DND-41 (cell line): ENCODE measurements at regions not wholly inside any gene's neighbourhood (a gene's known extent, or its start where the extent isn't known, plus 50 kb on each side); places are given as distances from the start of the nearest gene placed in this dataset.

Experiments
- ATAC-seq: fragments of 200-7000 bp; cut with Tn5 transposase; 3 replicates; pipeline ENCODE4 v1.9.1; 2021; ENCODE audit warnings: low read depth; ENCODE audit not compliant: insufficient read depth
- DNase-seq: peaks from one replicate; pipeline ENCODE4 v3.0.0-alpha.2; 2020
- H2AFZ ChIP-seq: 2 replicates; pipeline ENCODE4 v1.6.0; 2012; ENCODE audit warnings: low read depth, low read length
- H3K27ac ChIP-seq: 2 replicates; pipeline ENCODE4 v1.5.1; 2012; ENCODE audit warnings: low read length, inconsistent platforms
- H3K27me3 ChIP-seq: fragments of 200-600 bp; sonication (generic); 2 replicates; pipeline ENCODE4 v1.6.0; 2012; ENCODE audit warnings: low read length, mild to moderate bottlenecking, inconsistent platforms; ENCODE audit not compliant: insufficient read depth, poor library complexity
- H3K36me3 ChIP-seq: 2 replicates; pipeline ENCODE4 v1.5.1; 2012; ENCODE audit warnings: low read length, inconsistent platforms; ENCODE audit not compliant: insufficient read depth
- H3K4me1 ChIP-seq: 2 replicates; pipeline ENCODE4 v1.5.1; 2012; ENCODE audit warnings: mild to moderate bottlenecking, low read length; ENCODE audit not compliant: insufficient read depth
- H3K4me2 ChIP-seq: 2 replicates; pipeline ENCODE4 v1.6.0; 2012; ENCODE audit warnings: mild to moderate bottlenecking, moderate library complexity, low read length, inconsistent platforms; ENCODE audit not compliant: insufficient read depth
- H3K4me3 ChIP-seq, 2 experiments: fragments of 200-600 bp in 1 of 2; shearing (Covaris generic) in 1 of 2; 2 replicates each; pipeline ENCODE4 v1.5.1; 2012 to 2016; ENCODE audit warnings: inconsistent platforms in 2 of 2, low read length in 2 of 2, mild to moderate bottlenecking in 2 of 2, low read depth in 1 of 2, moderate library complexity in 1 of 2
- H3K79me2 ChIP-seq: 2 replicates; pipeline ENCODE4 v1.6.0; 2012; ENCODE audit warnings: low read length, inconsistent platforms; ENCODE audit not compliant: insufficient read depth
- H3K9ac ChIP-seq: 2 replicates; pipeline ENCODE4 v1.6.0; 2012; ENCODE audit warnings: low read depth, mild to moderate bottlenecking, inconsistent platforms, low read length, moderate library complexity
- H3K9me3 ChIP-seq: 2 replicates; pipeline ENCODE4 v1.5.1; 2012; ENCODE audit warnings: low read length, moderate library complexity, mild to moderate bottlenecking, inconsistent platforms; ENCODE audit not compliant: insufficient read depth, severe bottlenecking
- H4K20me1 ChIP-seq: 2 replicates; pipeline ENCODE4 v1.6.0; 2012; ENCODE audit warnings: low read length; ENCODE audit not compliant: insufficient read depth
- CTCF ChIP-seq: IDR thresholded peaks from 2 replicates; pipeline ENCODE4 v1.5.1; 2012; ENCODE audit warnings: borderline replicate concordance, low read length, moderate library complexity, mild to moderate bottlenecking; ENCODE audit not compliant: poor library complexity, severe bottlenecking; ENCODE audit errors: extremely low read depth
- EZH2 ChIP-seq: IDR thresholded peaks from 3 replicates; pipeline ENCODE4 v1.6.1; 2012; ENCODE audit warnings: borderline replicate concordance, low read depth, mild to moderate bottlenecking, moderate library complexity, low read length, inconsistent platforms; ENCODE audit not compliant: severe bottlenecking

GRCh38 chr9:107671588-107671987, 182.0 kb upstream of the KLF4 start:
- no peak for DNase-seq
- TF ChIP-seq CTCF (no peak), EZH2 (no peak)
- no peaks in the 10 kb centered on the region for H3K36me3 ChIP-seq
- no peak overlapping the region for H2AFZ ChIP-seq
- H4K20me1 ChIP-seq, result no peaks in the 10 kb centered on the region
- H3K27me3 ChIP-seq, result no peaks in the 10 kb centered on the region
- H3K4me2 ChIP-seq, result no peak overlapping the region
- no peak overlapping the region for H3K9ac ChIP-seq
- H3K79me2 ChIP-seq, result no peaks in the 10 kb centered on the region
- H3K4me1 ChIP-seq, result no peaks in the 10 kb centered on the region
- H3K4me3 ChIP-seq, result no peak overlapping the region
- no peaks in the 10 kb centered on the region for H3K9me3 ChIP-seq
- H3K27ac ChIP-seq, result no peak overlapping the region
- ATAC-seq, result no peak

GRCh38 chr9:107669422-107669821, 179.9 kb upstream of the KLF4 start:
- Histone ChIP-seq H3K27ac (no peak overlapping the region), H3K4me3 (no peak overlapping the region), H3K9ac (no peak overlapping the region), H3K4me1 (no peaks in the 10 kb centered on the region), H3K36me3 (no peaks in the 10 kb centered on the region), H2AFZ (no peak overlapping the region), H4K20me1 (no peaks in the 10 kb centered on the region), H3K27me3 (no peaks in the 10 kb centered on the region), H3K79me2 (no peaks in the 10 kb centered on the region), H3K4me2 (no peak overlapping the region), H3K9me3 (no peaks in the 10 kb centered on the region)
- no peak for TF ChIP-seq EZH2
- TF ChIP-seq CTCF, result no peak
- ATAC-seq (no peak), DNase-seq (no peak)

GRCh38 chr9:107667231-107668070, 177.9 kb upstream of the KLF4 start:
- no peak overlapping the region for H3K9ac ChIP-seq
- H2AFZ ChIP-seq, result no peak overlapping the region
- no peaks in the 10 kb centered on the region for H4K20me1 ChIP-seq
- H3K4me1 ChIP-seq, result no peaks in the 10 kb centered on the region
- no peak for ATAC-seq
- no peak for DNase-seq
- no peak overlapping the region for H3K4me3 ChIP-seq
- H3K4me2 ChIP-seq, result no peak overlapping the region
- no peak overlapping the region for H3K27ac ChIP-seq
- H3K27me3 ChIP-seq, result no peaks in the 10 kb centered on the region
- TF ChIP-seq CTCF (no peak), EZH2 (no peak)
- H3K79me2 ChIP-seq, result no peaks in the 10 kb centered on the region
- H3K36me3 ChIP-seq, result no peaks in the 10 kb centered on the region
- H3K9me3 ChIP-seq, result no peaks in the 10 kb centered on the region
